KMS-11 (cell line): ENCODE measurements at regions not wholly inside any gene's neighbourhood (a gene's known extent, or its start where the extent isn't known, plus 50 kb on each side); places are given as distances from the start of the nearest gene placed in this dataset.

Experiments
- H2AFZ ChIP-seq: fragments of 200-600 bp; sonication (generic); 2 replicates; pipeline ENCODE4 v1.6.1; 2016; ENCODE audit warnings: antibody characterized with exemption, mixed run types, low read depth
- H3K27ac ChIP-seq: fragments of 200-600 bp; sonication (generic); 2 replicates; pipeline ENCODE4 v1.6.1; 2016; ENCODE audit warnings: mild to moderate bottlenecking, mixed run types
- H3K27me3 ChIP-seq: fragments of 200-600 bp; sonication (generic); 2 replicates; pipeline ENCODE4 v1.6.1; 2017; ENCODE audit warnings: mild to moderate bottlenecking, low read depth, mixed run types, moderate library complexity; ENCODE audit not compliant: insufficient read depth
- H3K36me3 ChIP-seq: fragments of 200-600 bp; sonication (generic); 2 replicates; pipeline ENCODE4 v1.6.1; 2017; ENCODE audit warnings: mild to moderate bottlenecking, mixed run types; ENCODE audit not compliant: insufficient read depth
- H3K4me1 ChIP-seq: fragments of 200-600 bp; sonication (generic); 2 replicates; pipeline ENCODE4 v1.6.1; 2016; ENCODE audit warnings: mild to moderate bottlenecking, low read depth, mixed run types; ENCODE audit not compliant: poor library complexity, severe bottlenecking
- H3K4me2 ChIP-seq: fragments of 200-600 bp; sonication (generic); 2 replicates; pipeline ENCODE4 v1.7.0; 2016; ENCODE audit warnings: mild to moderate bottlenecking, mixed run types
- H3K4me3 ChIP-seq: fragments of 200-600 bp; sonication (generic); IDR thresholded peaks from 2 replicates; pipeline ENCODE4 v1.6.1; 2017; ENCODE audit warnings: low read depth, low read length, mixed read lengths; ENCODE audit not compliant: insufficient read depth
- H3K79me2 ChIP-seq: fragments of 200-600 bp; sonication (generic); 2 replicates; pipeline ENCODE4 v1.6.1; 2016; ENCODE audit warnings: low read depth, mixed run types; ENCODE audit not compliant: insufficient read depth
- H3K9ac ChIP-seq: fragments of 200-600 bp; sonication (generic); 2 replicates; pipeline ENCODE4 v1.6.1; 2016; ENCODE audit warnings: mild to moderate bottlenecking, mixed run types
- H4K20me1 ChIP-seq: fragments of 200-600 bp; sonication (generic); 2 replicates; pipeline ENCODE4 v1.6.1; 2016; ENCODE audit warnings: mild to moderate bottlenecking, mixed run types; ENCODE audit not compliant: insufficient read depth
- CTCF ChIP-seq: fragments of 200-600 bp; sonication (generic); conservative IDR thresholded peaks from 2 replicates; pipeline ENCODE4 v1.6.1; 2017; ENCODE audit warnings: low read depth, mild to moderate bottlenecking, antibody characterized with exemption, low read length, moderate library complexity, mixed read lengths

GRCh38 chr2:2738276-2738675, 407.2 kb upstream of the MYT1L start:
- no peaks in the 10 kb centered on the region for H3K4me1 ChIP-seq
- H2AFZ ChIP-seq: no peak overlapping the region
- H4K20me1 ChIP-seq: no peaks in the 10 kb centered on the region
- no peak for TF ChIP-seq CTCF
- H3K79me2 ChIP-seq: no peaks in the 10 kb centered on the region
- H3K4me2 ChIP-seq: no peak overlapping the region
- H3K9ac ChIP-seq: no peak overlapping the region
- no peaks in the 10 kb centered on the region for H3K36me3 ChIP-seq
- H3K27ac ChIP-seq: no peak overlapping the region
- no peak overlapping the region for H3K4me3 ChIP-seq
- no peaks in the 10 kb centered on the region for H3K27me3 ChIP-seq

- Histone ChIP-seq H3K36me3 (no peaks in the 10 kb centered on the region), H3K4me3 (no peak overlapping the region), H3K27ac (no peak overlapping the region), H2AFZ (no peak overlapping the region), H3K79me2 (no peaks in the 10 kb centered on the region), H4K20me1 (no peaks in the 10 kb centered on the region), H3K4me1 (no peaks in the 10 kb centered on the region), H3K4me2 (no peak overlapping the region), H3K9ac (no peak overlapping the region), H3K27me3 (no peaks in the 10 kb centered on the region)
- no peak for TF ChIP-seq CTCF
Measured at GRCh38 chr2:2735041-2735440, 404.0 kb upstream of the MYT1L start.

GRCh38 chr2:2734308-2734707, 403.2 kb upstream of the MYT1L start:
- Histone ChIP-seq H3K79me2 (no peaks in the 10 kb centered on the region), H3K4me2 (no peak overlapping the region), H2AFZ (no peak overlapping the region), H3K27ac (no peak overlapping the region), H3K36me3 (no peaks in the 10 kb centered on the region), H3K9ac (no peak overlapping the region), H3K4me1 (no peaks in the 10 kb centered on the region), H4K20me1 (no peaks in the 10 kb centered on the region), H3K27me3 (no peaks in the 10 kb centered on the region), H3K4me3 (no peak overlapping the region)
- no peak for TF ChIP-seq CTCF

- no peak for TF ChIP-seq CTCF
- Histone ChIP-seq H3K36me3 (no peaks in the 10 kb centered on the region), H3K79me2 (no peaks in the 10 kb centered on the region), H3K9ac (no peak overlapping the region), H3K4me1 (no peaks in the 10 kb centered on the region), H3K27me3 (no peaks in the 10 kb centered on the region), H2AFZ (no peak overlapping the region), H3K4me2 (no peak overlapping the region), H4K20me1 (no peaks in the 10 kb centered on the region), H3K27ac (no peak overlapping the region), H3K4me3 (no peak overlapping the region)
Measured at GRCh38 chr2:2733818-2734217, 402.7 kb upstream of the MYT1L start.
